Fibroblast of pulmonary artery (primary cell): ENCODE measurements at regions not wholly inside any gene's neighbourhood (a gene's known extent, or its start where the extent isn't known, plus 50 kb on each side); places are given as distances from the start of the nearest gene placed in this dataset.
A peak's percentile ranks its signal among the peaks of the same experiment; 100 is the strongest.

ENCODE experiments used
- DNase-seq: peaks from one replicate; pipeline ENCODE4 v3.0.0-alpha.2; 2010; ENCODE audit warnings: low read depth
- H3K4me3 ChIP-seq: replicated peaks from 2 replicates; pipeline ENCODE4 v1.5.1; 2011; ENCODE audit warnings: low read depth, mild to moderate bottlenecking, control low read depth, low read length, moderate library complexity
- TF ChIP-seq, protein P1 (sequence below): IDR thresholded peaks from 2 replicates; pipeline ENCODE4 v1.5.1; 2011; ENCODE audit warnings: mild to moderate bottlenecking, control low read depth, low read length, inconsistent platforms; ENCODE audit errors: missing control alignments

DNA sequence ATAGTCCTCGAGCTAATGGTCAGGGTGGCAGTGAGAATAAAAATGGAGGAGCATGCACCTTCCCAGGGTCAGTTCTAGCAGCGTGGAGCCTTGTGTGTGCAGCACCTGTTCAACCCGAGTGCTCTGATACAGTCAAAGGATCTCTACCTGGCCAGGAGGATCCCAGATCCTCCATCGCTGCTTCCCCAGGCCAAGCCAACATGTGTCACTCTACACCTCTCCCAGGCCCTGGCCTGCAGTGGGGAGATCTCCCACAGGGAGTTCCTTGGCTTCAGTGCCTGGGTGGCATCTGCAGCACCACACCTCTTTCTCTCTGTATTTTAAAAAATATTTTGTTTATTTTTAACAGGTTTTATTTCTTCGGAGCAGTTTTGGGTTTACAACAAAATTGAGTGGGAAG, 414.8 kb upstream of the C2CD4B start:
- H3K4me3 ChIP-seq = no peak overlapping the region
- TF ChIP-seq, protein P1, sequence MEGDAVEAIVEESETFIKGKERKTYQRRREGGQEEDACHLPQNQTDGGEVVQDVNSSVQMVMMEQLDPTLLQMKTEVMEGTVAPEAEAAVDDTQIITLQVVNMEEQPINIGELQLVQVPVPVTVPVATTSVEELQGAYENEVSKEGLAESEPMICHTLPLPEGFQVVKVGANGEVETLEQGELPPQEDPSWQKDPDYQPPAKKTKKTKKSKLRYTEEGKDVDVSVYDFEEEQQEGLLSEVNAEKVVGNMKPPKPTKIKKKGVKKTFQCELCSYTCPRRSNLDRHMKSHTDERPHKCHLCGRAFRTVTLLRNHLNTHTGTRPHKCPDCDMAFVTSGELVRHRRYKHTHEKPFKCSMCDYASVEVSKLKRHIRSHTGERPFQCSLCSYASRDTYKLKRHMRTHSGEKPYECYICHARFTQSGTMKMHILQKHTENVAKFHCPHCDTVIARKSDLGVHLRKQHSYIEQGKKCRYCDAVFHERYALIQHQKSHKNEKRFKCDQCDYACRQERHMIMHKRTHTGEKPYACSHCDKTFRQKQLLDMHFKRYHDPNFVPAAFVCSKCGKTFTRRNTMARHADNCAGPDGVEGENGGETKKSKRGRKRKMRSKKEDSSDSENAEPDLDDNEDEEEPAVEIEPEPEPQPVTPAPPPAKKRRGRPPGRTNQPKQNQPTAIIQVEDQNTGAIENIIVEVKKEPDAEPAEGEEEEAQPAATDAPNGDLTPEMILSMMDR = no peak
- no peak for DNase-seq

DNA sequence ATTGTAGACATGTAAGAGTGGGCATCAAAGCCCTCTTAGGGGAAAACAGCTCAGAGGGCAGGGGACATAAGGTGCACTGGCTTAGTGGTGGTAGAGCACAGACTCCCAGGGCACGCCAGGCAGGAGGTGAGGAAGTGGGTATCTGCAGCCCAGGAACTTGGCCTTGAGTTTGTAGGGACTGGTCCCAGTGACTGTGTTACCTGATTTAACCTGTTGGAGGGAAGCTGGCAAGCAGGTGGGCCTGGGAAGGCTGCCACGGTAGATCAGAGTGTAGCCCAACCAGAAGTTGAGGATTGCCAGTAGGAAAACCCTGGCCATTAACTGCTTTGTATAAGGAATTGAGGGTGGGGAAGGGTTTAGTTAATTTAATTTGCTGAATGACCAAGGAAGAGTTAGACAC, 417.5 kb upstream of the C2CD4B start:
- TF ChIP-seq, protein P1 = no peak
- no peak overlapping the region for H3K4me3 ChIP-seq
- DNase-seq = no peak

- DNase-seq = no peak
- TF ChIP-seq, protein P1 = no peak
- H3K4me3 ChIP-seq = no peak overlapping the region
Observed at GRCh38 chr15:62584301-62585235, 419.5 kb upstream of the C2CD4B start.

- TF ChIP-seq, protein P1 = no peak
- no peak overlapping the region for H3K4me3 ChIP-seq
- DNase-seq = peak; percentile 44
Observed at GRCh38 chr15:62588938-62589670, 424.0 kb upstream of the C2CD4B start.

- TF ChIP-seq, protein P1 = no peak
- H3K4me3 ChIP-seq = no peak overlapping the region
- peak; percentile 33 for DNase-seq
Observed at GRCh38 chr15:62591842-62592838, 427.1 kb upstream of the C2CD4B start.

GRCh38 chr15:62592920-62593319, 427.8 kb upstream of the C2CD4B start:
- H3K4me3 ChIP-seq = no peak overlapping the region
- no peak for DNase-seq
- TF ChIP-seq, protein P1 = no peak
